Endothelial cell (in vitro differentiated cells): ENCODE measurements at regions not wholly inside any gene's neighbourhood (a gene's known extent, or its start where the extent isn't known, plus 50 kb on each side); places are given as distances from the start of the nearest gene placed in this dataset.

Experiments used
- DNase-seq: peaks from one replicate; pipeline ENCODE4 v3.0.0; 2021; ENCODE audit warnings: low spot score
- H3K27ac Mint-ChIP-seq: one replicate; pipeline ENCODE4 v1.8.0; 2021; ENCODE audit warnings: mixed read lengths, inconsistent platforms; ENCODE audit not compliant: unreplicated experiment
- H3K27me3 Mint-ChIP-seq: one replicate; pipeline ENCODE4 v1.8.0; 2021; ENCODE audit warnings: mild to moderate bottlenecking, moderate library complexity, mixed read lengths, inconsistent platforms; ENCODE audit not compliant: unreplicated experiment
- H3K36me3 Mint-ChIP-seq: one replicate; pipeline ENCODE4 v1.8.0; 2021; ENCODE audit warnings: mild to moderate bottlenecking, low read depth, mixed read lengths, inconsistent platforms; ENCODE audit not compliant: unreplicated experiment
- H3K4me1 Mint-ChIP-seq: one replicate; pipeline ENCODE4 v1.8.0; 2021; ENCODE audit warnings: mild to moderate bottlenecking, mixed read lengths, inconsistent platforms; ENCODE audit not compliant: unreplicated experiment
- H3K4me3 Mint-ChIP-seq: one replicate; pipeline ENCODE4 v1.8.0; 2021; ENCODE audit warnings: mild to moderate bottlenecking, mixed read lengths, inconsistent platforms; ENCODE audit not compliant: unreplicated experiment
- H3K9me3 Mint-ChIP-seq: one replicate; pipeline ENCODE4 v1.8.0; 2021; ENCODE audit warnings: mixed read lengths, inconsistent platforms; ENCODE audit not compliant: unreplicated experiment
- CTCF ChIP-seq: fragments of 200-600 bp; sonication (generic); IDR thresholded peaks from one replicate; pipeline ENCODE4 v1.5.0; 2021; ENCODE audit warnings: antibody characterized with exemption; ENCODE audit not compliant: unreplicated experiment

GRCh38 chr10:31620226-31621151 is 301.5 kb downstream of the ZEB1 start:
- Mint-ChIP-seq H3K36me3 (peaks cover 7% of the 10 kb centered on the region), H3K9me3 (no peaks in the 10 kb centered on the region), H3K27me3 (peaks cover 9% of the 10 kb centered on the region), H3K27ac (peak overlapping the region; percentile 2), H3K4me3 (peak overlapping the region; percentile 0), H3K4me1 (peaks cover 18% of the 10 kb centered on the region)
- DNase-seq, result peak; percentile 21
- no peak for TF ChIP-seq CTCF

GRCh38 chr10:31619531-31620061 is 300.6 kb downstream of the ZEB1 start:
- DNase-seq, result no peak
- Mint-ChIP-seq H3K27me3 (peaks cover 9% of the 10 kb centered on the region), H3K4me3 (no peak overlapping the region), H3K9me3 (no peaks in the 10 kb centered on the region), H3K27ac (no peak overlapping the region), H3K36me3 (peaks cover 7% of the 10 kb centered on the region), H3K4me1 (peaks cover 18% of the 10 kb centered on the region)
- no peak for TF ChIP-seq CTCF

- TF ChIP-seq CTCF, result no peak
- H3K4me3 Mint-ChIP-seq, result no peak overlapping the region
- H3K9me3 Mint-ChIP-seq, result no peaks in the 10 kb centered on the region
- no peak for DNase-seq
- peaks cover 10% of the 10 kb centered on the region for H3K27me3 Mint-ChIP-seq
- no peak overlapping the region for H3K27ac Mint-ChIP-seq
- H3K4me1 Mint-ChIP-seq, result peaks cover 18% of the 10 kb centered on the region
- H3K36me3 Mint-ChIP-seq, result peaks cover 7% of the 10 kb centered on the region
Measured at GRCh38 chr10:31618541-31619291, 299.7 kb downstream of the ZEB1 start.

GRCh38 chr10:31617757-31618156 is 298.7 kb downstream of the ZEB1 start:
- TF ChIP-seq CTCF, result no peak
- Mint-ChIP-seq H3K4me1 (peaks cover 22% of the 10 kb centered on the region), H3K4me3 (no peak overlapping the region), H3K36me3 (peaks cover 7% of the 10 kb centered on the region), H3K27ac (no peak overlapping the region), H3K27me3 (peaks cover 15% of the 10 kb centered on the region), H3K9me3 (no peaks in the 10 kb centered on the region)
- no peak for DNase-seq
